HT-29 (cell line): ENCODE measurements at regions not wholly inside any gene's neighbourhood (a gene's known extent, or its start where the extent isn't known, plus 50 kb on each side); places are given as distances from the start of the nearest gene placed in this dataset.

Experiments used
- DNase-seq: peaks from one replicate; pipeline ENCODE4 v3.0.0-alpha.2; 2015; ENCODE audit warnings: low spot score

DNA sequence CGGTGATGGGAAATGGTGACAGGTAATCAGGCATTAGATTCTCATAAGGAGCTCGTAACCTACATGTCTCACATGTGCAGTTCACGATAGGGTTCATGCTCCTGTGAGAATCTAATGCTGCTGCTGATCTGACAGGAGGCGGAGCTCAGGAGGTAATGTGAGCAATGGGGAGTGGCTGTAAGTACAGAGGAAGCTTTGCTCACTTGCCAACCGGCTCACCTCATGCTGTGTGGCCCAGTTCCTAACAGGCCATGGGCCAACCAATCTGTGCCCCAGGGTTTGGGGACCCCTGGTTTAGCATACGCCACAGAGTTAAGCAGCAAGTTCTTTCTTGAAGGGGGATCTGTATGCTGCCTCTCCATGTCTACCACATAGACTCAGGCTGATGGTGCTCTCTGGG is 133.1 kb downstream of the IQUB start:
- peak; percentile 15 for DNase-seq

DNA sequence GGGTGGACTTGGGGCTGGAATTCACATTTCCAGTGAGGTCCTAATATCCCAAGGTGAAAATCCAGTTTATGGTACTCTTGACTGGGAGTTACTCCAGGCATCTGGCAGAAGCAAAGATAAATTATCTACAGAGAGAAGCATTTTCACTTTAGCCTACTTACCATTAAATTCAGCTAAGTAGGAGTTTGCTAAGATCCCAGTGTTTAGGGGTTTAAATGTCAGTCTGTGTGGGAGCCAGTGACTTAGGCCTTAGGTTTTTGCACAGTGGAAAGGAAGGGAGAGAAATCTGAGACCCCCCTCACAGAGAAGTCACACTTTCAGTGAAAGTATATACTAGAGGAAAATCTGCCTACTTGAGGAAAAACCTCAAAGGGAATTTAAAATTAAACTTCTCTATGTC is 134.2 kb downstream of the IQUB start:
- DNase-seq, result no peak

DNA sequence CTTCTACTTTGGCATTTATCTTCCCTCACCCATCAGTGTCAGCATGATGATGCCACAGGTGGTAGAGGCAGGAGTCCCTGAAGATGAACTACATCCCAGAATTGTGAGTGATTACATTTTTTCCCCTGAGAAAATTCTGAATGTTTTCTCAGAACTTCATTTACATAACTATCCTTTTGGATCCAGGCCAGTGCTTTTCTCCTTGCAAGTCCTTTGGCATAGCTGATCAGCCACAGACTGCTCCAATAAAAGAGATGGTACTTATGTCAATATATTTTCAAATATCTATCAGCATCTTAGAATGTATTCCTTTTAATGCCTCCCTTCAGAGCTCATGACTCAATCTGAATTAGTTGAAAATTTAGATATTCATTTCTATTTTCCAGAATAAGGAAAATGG is 135.5 kb downstream of the IQUB start:
- DNase-seq, result no peak

GRCh38 chr7:123397746-123398338 is 136.6 kb downstream of the IQUB start:
- DNase-seq, result no peak

DNA sequence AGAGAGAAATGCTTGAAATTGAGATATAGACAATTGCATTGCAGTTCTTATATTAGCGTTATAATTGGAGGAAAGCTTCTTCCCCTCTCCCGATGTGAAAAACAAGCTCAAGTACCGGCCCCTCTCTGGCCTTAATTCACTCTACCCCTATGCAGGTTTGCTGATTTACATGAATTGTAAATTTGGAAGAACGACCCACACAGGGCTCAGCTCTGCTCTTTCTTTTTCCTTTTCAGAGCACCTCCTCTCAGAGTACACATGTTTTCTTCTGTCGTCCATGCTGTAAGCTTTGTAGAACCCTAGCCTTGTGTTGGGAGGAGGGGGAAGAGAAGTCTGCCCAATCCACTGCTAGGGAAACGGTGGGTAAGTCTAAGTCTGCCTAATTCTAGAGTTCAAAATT is 140.8 kb downstream of the IQUB start:
- no peak for DNase-seq

DNA sequence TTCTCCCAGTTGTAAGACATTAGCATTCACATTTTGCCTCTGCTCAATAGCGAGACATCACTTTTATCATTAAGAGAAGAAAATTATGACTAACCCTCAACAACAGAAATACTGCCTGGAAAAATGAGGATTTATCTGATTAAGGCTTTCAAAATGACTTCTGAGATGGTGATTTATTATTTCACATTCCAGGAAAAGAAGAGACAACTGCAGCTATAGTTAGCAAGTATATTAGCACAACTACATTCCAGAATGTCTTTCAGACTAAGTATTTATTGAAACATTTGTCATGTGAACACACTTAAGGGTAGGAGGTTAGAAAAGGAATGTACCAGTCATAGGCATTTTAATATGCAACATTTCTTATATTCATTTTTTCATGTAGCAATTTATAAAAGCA is 162.0 kb downstream of the IQUB start:
- no peak for DNase-seq

- peak; percentile 57 for DNase-seq
Measured at GRCh38 chr7:123367484-123368122, 166.8 kb downstream of the IQUB start.

GRCh38 chr7:123367031-123367430 is 167.3 kb upstream of the SLC13A1 start:
- no peak for DNase-seq

DNA sequence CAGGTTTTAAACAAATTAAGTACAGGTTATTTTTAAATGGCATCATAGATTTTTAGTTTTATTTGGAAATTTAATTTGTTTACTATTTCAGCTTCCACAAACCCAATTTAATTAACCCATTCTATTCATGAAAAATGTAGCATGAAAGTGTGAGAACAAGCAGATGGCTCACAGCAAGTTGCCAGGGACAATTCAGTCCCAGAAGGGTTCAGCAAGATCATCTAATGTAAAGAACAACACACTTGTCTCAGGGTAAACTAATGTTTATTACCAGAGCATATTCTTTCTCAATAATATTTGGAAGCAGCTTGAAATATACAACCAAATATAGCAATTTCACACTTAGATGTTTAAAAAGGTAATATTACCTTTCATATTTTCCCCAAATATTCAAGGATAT is 166.9 kb upstream of the SLC13A1 start:
- no peak for DNase-seq

DNA sequence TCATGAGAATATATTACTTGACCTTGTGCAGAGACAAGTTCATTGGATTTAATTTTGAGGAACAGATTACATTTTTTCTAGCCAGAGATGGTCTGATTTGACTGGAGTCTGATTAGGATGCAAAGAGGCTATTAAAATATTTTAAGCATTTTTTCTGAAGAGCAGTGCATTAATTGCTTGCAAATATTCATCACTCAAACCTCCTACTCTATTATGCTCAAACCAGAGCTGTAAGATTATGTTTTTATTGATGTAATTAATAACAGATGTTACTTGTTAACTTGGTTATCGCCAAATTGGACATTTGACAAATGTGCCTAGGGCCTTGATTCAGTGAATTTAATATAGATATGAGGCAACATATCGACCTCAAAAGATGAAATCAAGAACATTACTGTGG is 160.9 kb upstream of the SLC13A1 start:
- DNase-seq, result no peak

GRCh38 chr7:123355576-123356190 is 155.9 kb upstream of the SLC13A1 start:
- peak; percentile 15 for DNase-seq

GRCh38 chr7:123352973-123353372 is 153.2 kb upstream of the SLC13A1 start:
- DNase-seq, result no peak

- DNase-seq, result peak; percentile 7
Measured at GRCh38 chr7:123351516-123352505, 152.0 kb upstream of the SLC13A1 start.

GRCh38 chr7:123351027-123351426 is 151.3 kb upstream of the SLC13A1 start:
- no peak for DNase-seq

- no peak for DNase-seq
Measured at GRCh38 chr7:123348690-123349089, 148.9 kb upstream of the SLC13A1 start.

DNA sequence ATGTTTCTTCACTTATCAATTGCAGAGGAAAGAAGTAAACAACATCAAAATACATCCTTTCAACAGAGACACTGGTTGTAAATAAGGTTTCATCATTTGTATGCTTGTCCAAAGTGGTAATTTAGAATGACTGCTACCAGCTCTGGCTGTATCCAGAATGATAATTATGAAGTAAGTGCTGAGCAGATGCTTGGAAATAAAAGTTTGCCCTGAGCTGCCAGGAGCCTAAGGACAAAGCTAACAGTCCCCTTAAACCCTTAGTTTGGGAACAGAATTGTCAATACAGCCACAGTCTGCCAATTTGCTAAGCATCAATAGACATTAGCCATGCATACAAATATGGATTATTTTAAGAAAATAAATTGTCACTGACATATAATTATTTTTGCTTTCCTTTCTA is 147.0 kb upstream of the SLC13A1 start:
- no peak for DNase-seq

DNA sequence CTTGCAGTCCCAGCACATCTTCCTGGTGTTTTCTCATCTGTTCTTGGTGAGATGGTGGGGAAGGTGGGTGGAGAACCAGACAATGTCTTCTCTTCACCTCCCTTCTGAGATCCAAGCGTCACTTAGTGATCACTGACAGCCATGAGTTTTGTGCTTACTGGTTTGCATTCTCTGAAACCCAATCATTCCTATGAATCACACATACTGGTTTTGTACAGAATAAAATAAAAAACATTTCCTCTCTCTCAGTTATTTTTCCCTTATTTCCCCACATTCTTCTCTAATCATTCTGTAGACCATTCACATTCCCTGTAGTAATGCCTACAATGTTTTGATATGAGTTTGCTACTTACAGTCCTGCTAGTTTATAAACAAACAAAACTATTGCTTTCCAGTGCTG is 143.8 kb upstream of the SLC13A1 start:
- DNase-seq, result no peak

- DNase-seq, result no peak
Measured at GRCh38 chr7:123341102-123341501, 141.3 kb upstream of the SLC13A1 start.

DNA sequence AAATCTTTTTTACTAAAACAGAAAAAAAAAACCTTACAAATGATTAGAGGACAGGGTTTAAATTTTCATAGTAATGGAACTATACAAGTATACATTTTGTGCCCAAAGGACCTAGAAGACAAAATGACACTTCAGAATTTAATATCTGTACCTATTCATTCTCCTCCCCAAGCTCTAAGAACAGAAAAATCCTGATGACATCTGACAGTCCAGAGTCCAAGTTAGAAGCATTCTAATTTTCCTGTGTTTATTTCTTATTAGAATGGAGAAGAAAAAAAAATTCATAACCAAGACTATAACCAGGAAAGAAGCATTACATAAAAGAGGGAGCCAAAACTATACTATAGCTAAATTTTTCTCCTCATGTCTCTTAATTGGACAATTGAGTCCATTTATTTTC is 138.9 kb upstream of the SLC13A1 start:
- DNase-seq, result no peak

DNA sequence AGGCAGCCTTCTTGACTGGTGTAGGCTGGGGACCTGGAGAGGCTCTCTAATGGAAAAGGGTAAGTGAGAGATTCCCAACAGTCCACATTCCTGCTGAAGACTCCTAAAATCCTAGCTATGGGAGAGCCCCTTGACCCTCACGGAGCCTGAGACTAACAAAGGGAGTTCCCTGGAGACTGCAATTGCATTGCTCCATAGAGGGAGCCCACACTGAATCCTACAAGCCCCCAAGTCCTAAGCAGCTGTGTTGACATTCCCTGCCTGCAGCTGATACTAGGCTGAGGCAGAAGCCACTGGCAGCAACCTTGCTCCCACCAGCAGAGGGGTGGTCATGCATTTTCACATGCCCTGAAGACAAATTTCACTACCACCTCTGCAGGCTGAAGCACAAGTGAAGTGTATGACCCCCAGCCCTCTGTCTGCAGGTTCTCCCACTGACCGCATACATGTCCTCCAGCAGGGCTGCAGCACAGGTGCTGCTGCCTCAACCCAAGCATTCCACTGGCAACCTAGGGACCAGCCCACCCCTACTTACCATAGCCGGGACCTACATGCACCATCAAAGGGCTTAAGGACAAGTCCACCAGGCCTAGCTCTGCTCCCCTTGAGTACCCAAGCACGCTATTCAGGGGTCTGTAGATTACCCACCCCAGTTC is 130.3 kb upstream of the SLC13A1 start:
- DNase-seq, result no peak

DNA sequence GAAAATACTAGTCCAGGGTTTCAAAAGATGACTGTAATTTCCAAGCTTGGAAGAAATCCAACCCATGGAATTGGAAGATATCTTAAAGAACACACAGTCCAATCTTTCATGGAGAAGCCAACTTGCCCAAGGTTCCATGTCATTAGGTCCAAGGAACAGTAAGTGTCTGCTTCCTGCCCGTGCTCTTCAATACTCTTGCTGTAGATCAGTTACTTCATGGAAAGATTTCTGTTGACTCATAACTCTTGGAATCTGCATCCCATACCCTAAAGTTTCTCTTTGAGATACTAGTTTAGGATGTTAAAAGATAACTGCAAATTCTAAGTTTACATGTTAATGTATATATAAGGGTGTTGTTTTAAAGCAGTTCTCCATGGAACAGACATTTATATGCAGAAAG is 127.9 kb upstream of the SLC13A1 start:
- DNase-seq, result no peak

GRCh38 chr7:123324283-123324682 is 124.5 kb upstream of the SLC13A1 start:
- DNase-seq, result no peak
